SK-N-MC (cell line): ENCODE measurements at regions not wholly inside any gene's neighbourhood (a gene's known extent, or its start where the extent isn't known, plus 50 kb on each side); places are given as distances from the start of the nearest gene placed in this dataset.

Experiments used
- DNase-seq: peaks from one replicate; pipeline ENCODE4 v3.0.0-alpha.2; 2011; ENCODE audit warnings: low read depth, low spot score
- H3K27ac ChIP-seq: fragments of 200-600 bp; sonication (generic); 2 replicates; pipeline ENCODE4 v1.5.1; 2016; ENCODE audit warnings: mixed run types
- H3K36me3 ChIP-seq: fragments of 200-600 bp; sonication (generic); 2 replicates; pipeline ENCODE4 v1.6.1; 2017; ENCODE audit warnings: antibody characterized with exemption, low read length, mixed read lengths; ENCODE audit not compliant: insufficient read depth
- H3K4me3 ChIP-seq: fragments of 200-600 bp; sonication (generic); 2 replicates; pipeline ENCODE4 v1.5.1; 2016
- H3K9ac ChIP-seq: fragments of 200-600 bp; sonication (generic); 2 replicates; pipeline ENCODE4 v1.8.0; 2017; ENCODE audit warnings: mixed run types, mixed read lengths; ENCODE audit not compliant: insufficient read length
- H3K9me3 ChIP-seq: fragments of 200-600 bp; sonication (generic); 2 replicates; pipeline ENCODE4 v1.6.1; 2017; ENCODE audit warnings: low read depth, mild to moderate bottlenecking, antibody characterized with exemption, low read length, moderate library complexity, mixed read lengths
- EZH2 ChIP-seq: fragments of 200-600 bp; sonication (generic); IDR thresholded peaks from one replicate; pipeline ENCODE4 v1.6.1; 2017; ENCODE audit warnings: antibody characterized with exemption
- FOXP2 ChIP-seq: optimal IDR thresholded peaks from 2 replicates; pipeline ENCODE3; 2011; ENCODE audit warnings: mild to moderate bottlenecking, moderate library complexity; ENCODE audit not compliant: insufficient read depth; ENCODE audit errors: extremely low read length, control extremely low read depth
- POLR2AphosphoS5 ChIP-seq: IDR thresholded peaks from 2 replicates; pipeline ENCODE4 v1.6.1; 2012; ENCODE audit warnings: mild to moderate bottlenecking, low read depth, low read length, borderline replicate concordance

DNA sequence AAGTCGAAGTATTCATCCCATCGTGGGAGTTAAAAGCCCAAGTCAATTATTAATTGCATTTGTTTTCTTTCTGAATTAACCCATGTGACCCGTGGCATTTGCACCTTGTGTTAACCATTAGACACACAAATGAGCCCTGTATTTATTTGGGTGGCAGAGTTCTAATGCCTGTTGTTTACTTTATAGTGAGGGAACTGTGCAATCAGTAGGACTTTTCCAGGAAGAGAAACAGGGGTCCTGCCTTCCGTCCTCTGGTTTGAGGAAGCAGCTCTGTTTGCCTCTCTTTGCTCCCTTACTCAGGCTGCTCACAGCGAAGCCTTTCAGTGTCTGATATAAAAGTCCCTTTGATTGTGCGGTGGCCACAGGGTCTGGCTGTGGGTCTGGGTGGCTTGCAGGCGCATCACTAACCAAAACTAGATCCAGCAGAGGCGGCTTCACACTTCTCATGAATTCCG, 263.6 kb downstream of the PTTG2 start:
- DNase-seq, result no peak
- TF ChIP-seq FOXP2, result no peak
- TF ChIP-seq POLR2AphosphoS5, result no peak
- no peak for TF ChIP-seq EZH2
- Histone ChIP-seq H3K4me3 (no peak overlapping the region), H3K9ac (no peak overlapping the region), H3K27ac (no peak overlapping the region), H3K9me3 (no peaks in the 10 kb centered on the region), H3K36me3 (no peaks in the 10 kb centered on the region)

DNA sequence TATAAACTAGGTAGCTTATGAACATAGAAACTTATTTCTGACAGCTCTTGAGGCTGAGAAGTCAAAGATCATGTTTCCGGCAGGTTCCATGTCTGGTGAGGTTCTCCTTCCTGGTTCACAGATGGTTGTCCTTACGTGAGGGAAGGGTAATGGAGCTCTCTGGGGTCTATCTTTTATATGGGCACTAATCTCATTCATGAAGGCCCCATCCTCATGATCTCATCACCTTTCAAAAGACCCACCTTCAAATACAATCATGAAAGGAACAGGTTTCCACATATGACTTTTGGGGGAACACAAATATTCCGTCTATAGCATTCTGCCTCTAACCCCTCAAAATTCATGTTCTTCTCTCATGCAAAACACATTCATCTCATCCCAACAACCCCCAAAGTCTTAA, 264.7 kb downstream of the PTTG2 start:
- H3K36me3 ChIP-seq, result no peaks in the 10 kb centered on the region
- no peaks in the 10 kb centered on the region for H3K9me3 ChIP-seq
- no peak for DNase-seq
- TF ChIP-seq POLR2AphosphoS5 (no peak), EZH2 (no peak), FOXP2 (no peak)
- no peak overlapping the region for H3K4me3 ChIP-seq
- no peak overlapping the region for H3K27ac ChIP-seq
- H3K9ac ChIP-seq, result no peak overlapping the region

- H3K9ac ChIP-seq, result no peak overlapping the region
- H3K36me3 ChIP-seq, result no peaks in the 10 kb centered on the region
- no peak overlapping the region for H3K27ac ChIP-seq
- DNase-seq, result no peak
- TF ChIP-seq FOXP2, result no peak
- no peak for TF ChIP-seq EZH2
- TF ChIP-seq POLR2AphosphoS5, result no peak
- no peak overlapping the region for H3K4me3 ChIP-seq
- no peaks in the 10 kb centered on the region for H3K9me3 ChIP-seq
Measured at GRCh38 chr4:38226170-38226569, 266.0 kb downstream of the PTTG2 start.

GRCh38 chr4:38230121-38230801, 270.1 kb downstream of the PTTG2 start:
- Histone ChIP-seq H3K9ac (no peak overlapping the region), H3K36me3 (no peaks in the 10 kb centered on the region), H3K27ac (no peak overlapping the region), H3K4me3 (no peak overlapping the region), H3K9me3 (no peaks in the 10 kb centered on the region)
- TF ChIP-seq EZH2 (no peak), POLR2AphosphoS5 (no peak), FOXP2 (no peak)
- no peak for DNase-seq

- Histone ChIP-seq H3K9me3 (no peaks in the 10 kb centered on the region), H3K27ac (no peak overlapping the region), H3K4me3 (no peak overlapping the region), H3K36me3 (no peaks in the 10 kb centered on the region), H3K9ac (no peak overlapping the region)
- DNase-seq, result no peak
- TF ChIP-seq FOXP2 (no peak), EZH2 (no peak), POLR2AphosphoS5 (no peak)
Measured at GRCh38 chr4:38230821-38231563, 270.8 kb downstream of the PTTG2 start.

GRCh38 chr4:38231626-38232025, 271.4 kb downstream of the PTTG2 start:
- no peak for DNase-seq
- Histone ChIP-seq H3K9me3 (no peaks in the 10 kb centered on the region), H3K4me3 (no peak overlapping the region), H3K27ac (no peak overlapping the region), H3K36me3 (no peaks in the 10 kb centered on the region), H3K9ac (no peak overlapping the region)
- TF ChIP-seq POLR2AphosphoS5, result no peak
- no peak for TF ChIP-seq EZH2
- no peak for TF ChIP-seq FOXP2

DNA sequence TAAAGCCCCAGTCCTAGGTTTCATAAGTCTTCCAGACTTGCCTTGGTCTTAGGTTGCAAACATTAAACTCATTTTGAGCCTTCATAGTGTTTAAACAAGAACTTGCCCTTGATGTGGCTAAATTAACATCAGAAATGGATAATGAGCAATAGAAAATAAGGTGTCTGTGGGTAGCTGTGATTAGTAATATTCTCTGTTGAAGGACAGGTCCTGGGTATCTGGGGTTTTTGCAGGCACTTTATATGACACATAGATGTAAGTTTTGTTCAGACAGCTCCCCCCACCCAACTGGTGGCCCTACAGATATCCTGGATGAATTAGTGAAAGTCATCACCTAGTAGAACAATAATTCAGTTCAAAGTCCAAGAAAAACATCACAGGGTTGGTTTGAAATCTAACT, 272.5 kb downstream of the PTTG2 start:
- no peak overlapping the region for H3K27ac ChIP-seq
- no peak overlapping the region for H3K9ac ChIP-seq
- no peaks in the 10 kb centered on the region for H3K36me3 ChIP-seq
- no peak overlapping the region for H3K4me3 ChIP-seq
- no peak for TF ChIP-seq FOXP2
- TF ChIP-seq POLR2AphosphoS5, result no peak
- no peak for TF ChIP-seq EZH2
- no peaks in the 10 kb centered on the region for H3K9me3 ChIP-seq
- no peak for DNase-seq

DNA sequence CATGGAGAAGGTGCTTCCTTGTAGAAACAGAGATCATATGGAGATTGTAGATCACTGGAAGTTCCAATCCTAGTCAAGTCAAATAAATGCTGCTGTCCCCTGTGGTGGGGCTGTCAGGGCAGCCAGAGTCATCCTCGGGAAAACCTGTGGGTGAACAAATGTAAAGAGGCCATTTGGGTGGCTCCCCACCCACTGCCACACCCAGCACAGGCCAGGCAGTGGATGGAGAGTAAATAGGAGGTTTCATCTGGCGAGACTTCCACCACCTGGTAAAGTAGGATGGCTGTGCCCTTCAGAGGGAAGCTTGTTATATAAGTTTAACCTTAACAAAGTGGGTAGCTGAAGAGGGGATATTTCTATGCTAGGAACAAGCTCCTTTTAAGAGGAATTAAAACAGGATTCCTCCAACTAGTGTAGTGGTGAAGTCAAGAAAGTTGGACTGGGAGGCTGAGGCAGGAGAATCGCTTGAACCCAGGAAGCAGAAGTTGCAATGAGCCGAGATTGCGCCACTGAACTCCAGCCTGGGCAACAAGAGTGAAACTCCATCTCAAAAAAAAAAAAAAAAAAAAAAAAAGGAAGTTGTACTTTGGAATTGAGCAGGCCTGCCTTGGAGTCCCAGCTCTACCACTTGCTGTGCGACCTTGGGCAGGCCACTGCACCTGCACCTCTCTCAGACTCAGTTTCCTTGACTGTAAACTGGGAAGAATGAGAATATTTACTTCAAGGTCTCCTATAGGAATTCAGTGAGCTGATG, 273.7 kb downstream of the PTTG2 start:
- Histone ChIP-seq H3K36me3 (no peaks in the 10 kb centered on the region), H3K9ac (no peak overlapping the region), H3K27ac (no peak overlapping the region), H3K9me3 (no peaks in the 10 kb centered on the region), H3K4me3 (no peak overlapping the region)
- DNase-seq, result no peak
- TF ChIP-seq FOXP2 (no peak), POLR2AphosphoS5 (no peak), EZH2 (no peak)
